ENCODE measurements at regions not wholly inside any gene's neighbourhood (a gene's known extent, or its start where the extent isn't known, plus 50 kb on each side); places are given as distances from the start of the nearest gene placed in this dataset.

DNA sequence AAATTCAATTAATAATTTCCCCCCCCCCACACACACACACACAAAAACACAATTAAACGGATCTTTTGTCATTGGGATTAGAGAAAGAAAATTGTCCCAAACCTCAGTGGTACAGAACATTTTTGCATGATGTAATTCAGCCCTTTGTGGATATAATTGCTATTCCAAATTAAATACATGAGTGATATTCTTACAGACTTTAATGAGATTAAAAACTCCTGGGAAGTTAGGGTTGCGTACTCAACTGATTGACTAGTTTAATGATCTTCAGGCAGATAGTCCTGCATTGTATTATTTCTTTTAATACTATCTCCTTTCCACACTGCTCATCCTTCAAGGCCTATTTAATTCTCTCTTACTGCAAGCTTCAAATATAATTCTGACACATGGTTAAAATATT, 711.8 kb upstream of the LRFN5 start:
- no peak overlapping the region for H3K4me3 ChIP-seq (ENCODE audit: low read depth in 1 of 3, low read length in 3 of 3)
- DNase-seq (no peak), FAIRE-seq (no peak)
- no peaks in the 10 kb centered on the region for H3K36me3 ChIP-seq (ENCODE audit: control insufficient read depth in 3 of 3, insufficient read depth in 2 of 3, low read depth in 1 of 3, low read length in 3 of 3)
- H3K27ac ChIP-seq (ENCODE audit: low read depth in 1 of 3, low read length in 2 of 3), result no peak overlapping the region
- H3K9me3 ChIP-seq (ENCODE audit: control insufficient read depth in 2 of 2, insufficient read depth in 1 of 2, low read depth in 1 of 2, low read length in 1 of 2), result no peaks in the 10 kb centered on the region
- H3K27me3 ChIP-seq (ENCODE audit: control insufficient read depth in 3 of 3, insufficient read depth in 3 of 3, low read length in 3 of 3), result no peaks in the 10 kb centered on the region
- H3K4me1 ChIP-seq (ENCODE audit: control insufficient read depth in 3 of 3, insufficient read depth in 2 of 3, low read depth in 1 of 3, low read length in 2 of 3), result no peaks in the 10 kb centered on the region
- WGBS, 3 donors, result 84 to 92% (median 85%) methylated on average over 2 of the region's 2 CpGs

- H3K27me3 ChIP-seq (ENCODE audit: control insufficient read depth in 3 of 3, insufficient read depth in 3 of 3, low read length in 3 of 3), result no peaks in the 10 kb centered on the region
- no peak overlapping the region for H3K4me3 ChIP-seq (ENCODE audit: low read depth in 1 of 3, low read length in 3 of 3)
- no peaks in the 10 kb centered on the region for H3K4me1 ChIP-seq (ENCODE audit: control insufficient read depth in 3 of 3, insufficient read depth in 2 of 3, low read depth in 1 of 3, low read length in 2 of 3)
- no peaks in the 10 kb centered on the region for H3K36me3 ChIP-seq (ENCODE audit: control insufficient read depth in 3 of 3, insufficient read depth in 2 of 3, low read depth in 1 of 3, low read length in 3 of 3)
- no peak overlapping the region for H3K27ac ChIP-seq (ENCODE audit: low read depth in 1 of 3, low read length in 2 of 3)
- H3K9me3 ChIP-seq (ENCODE audit: control insufficient read depth in 2 of 2, insufficient read depth in 1 of 2, low read depth in 1 of 2, low read length in 1 of 2), result no peaks in the 10 kb centered on the region
- DNase-seq (no peak), FAIRE-seq (no peak)
These were observed 717.5 kb upstream of the LRFN5 start for GRCh38 chr14:40889126-40889525.

GRCh38 chr14:40887912-40888311, 718.8 kb upstream of the LRFN5 start:
- Histone ChIP-seq H3K4me3 (ENCODE audit: low read depth in 1 of 3, low read length in 3 of 3) (no peak overlapping the region), H3K27ac (ENCODE audit: low read depth in 1 of 3, low read length in 2 of 3) (no peak overlapping the region), H3K27me3 (ENCODE audit: control insufficient read depth in 3 of 3, insufficient read depth in 3 of 3, low read length in 3 of 3) (no peaks in the 10 kb centered on the region), H3K36me3 (ENCODE audit: control insufficient read depth in 3 of 3, insufficient read depth in 2 of 3, low read depth in 1 of 3, low read length in 3 of 3) (no peaks in the 10 kb centered on the region), H3K9me3 (ENCODE audit: control insufficient read depth in 2 of 2, insufficient read depth in 1 of 2, low read depth in 1 of 2, low read length in 1 of 2) (no peaks in the 10 kb centered on the region), H3K4me1 (ENCODE audit: control insufficient read depth in 3 of 3, insufficient read depth in 2 of 3, low read depth in 1 of 3, low read length in 2 of 3) (no peaks in the 10 kb centered on the region)
- FAIRE-seq (peak; percentile 86), DNase-seq (no peak)
- WGBS, 3 donors, result 84 to 86% (median 84%) methylated on average over 2 of the region's 2 CpGs

- Histone ChIP-seq H3K36me3 (ENCODE audit: control insufficient read depth in 3 of 3, insufficient read depth in 2 of 3, low read depth in 1 of 3, low read length in 3 of 3) (no peaks in the 10 kb centered on the region), H3K4me1 (ENCODE audit: control insufficient read depth in 3 of 3, insufficient read depth in 2 of 3, low read depth in 1 of 3, low read length in 2 of 3) (no peaks in the 10 kb centered on the region), H3K27ac (ENCODE audit: low read depth in 1 of 3, low read length in 2 of 3) (no peak overlapping the region), H3K4me3 (ENCODE audit: low read depth in 1 of 3, low read length in 3 of 3) (no peak overlapping the region), H3K27me3 (ENCODE audit: control insufficient read depth in 3 of 3, insufficient read depth in 3 of 3, low read length in 3 of 3) (no peaks in the 10 kb centered on the region), H3K9me3 (ENCODE audit: control insufficient read depth in 2 of 2, insufficient read depth in 1 of 2, low read depth in 1 of 2, low read length in 1 of 2) (peaks cover 0 to 4% of the 10 kb centered on the region in 2 donors)
- 47 to 63% (median 55%) methylated on average over 1 of the region's 1 CpG for WGBS, 3 donors
- FAIRE-seq (no peak), DNase-seq (no peak)
These were observed 736.4 kb upstream of the LRFN5 start for GRCh38 chr14:40870252-40870651.

GRCh38 chr14:40859055-40859454, 747.6 kb upstream of the LRFN5 start:
- no peak overlapping the region for H3K27ac ChIP-seq (ENCODE audit: low read depth in 1 of 3, low read length in 2 of 3)
- FAIRE-seq, result no peak
- H3K9me3 ChIP-seq (ENCODE audit: control insufficient read depth in 2 of 2, insufficient read depth in 1 of 2, low read depth in 1 of 2, low read length in 1 of 2), result peaks cover 3 to 13% of the 10 kb centered on the region in 2 donors
- WGBS, 3 donors, result 54 to 65% (median 60%) methylated on average over 1 of the region's 1 CpG
- no peaks in the 10 kb centered on the region for H3K36me3 ChIP-seq (ENCODE audit: control insufficient read depth in 3 of 3, insufficient read depth in 2 of 3, low read depth in 1 of 3, low read length in 3 of 3)
- H3K4me1 ChIP-seq (ENCODE audit: control insufficient read depth in 3 of 3, insufficient read depth in 2 of 3, low read depth in 1 of 3, low read length in 2 of 3), result no peaks in the 10 kb centered on the region
- no peak overlapping the region for H3K4me3 ChIP-seq (ENCODE audit: low read depth in 1 of 3, low read length in 3 of 3)
- no peaks in the 10 kb centered on the region for H3K27me3 ChIP-seq (ENCODE audit: control insufficient read depth in 3 of 3, insufficient read depth in 3 of 3, low read length in 3 of 3)
- DNase-seq, result no peak

GRCh38 chr14:40855343-40855742, 751.3 kb upstream of the LRFN5 start:
- 76 to 82% (median 76%) methylated on average over 6 of the region's 6 CpGs for WGBS, 3 donors

DNA sequence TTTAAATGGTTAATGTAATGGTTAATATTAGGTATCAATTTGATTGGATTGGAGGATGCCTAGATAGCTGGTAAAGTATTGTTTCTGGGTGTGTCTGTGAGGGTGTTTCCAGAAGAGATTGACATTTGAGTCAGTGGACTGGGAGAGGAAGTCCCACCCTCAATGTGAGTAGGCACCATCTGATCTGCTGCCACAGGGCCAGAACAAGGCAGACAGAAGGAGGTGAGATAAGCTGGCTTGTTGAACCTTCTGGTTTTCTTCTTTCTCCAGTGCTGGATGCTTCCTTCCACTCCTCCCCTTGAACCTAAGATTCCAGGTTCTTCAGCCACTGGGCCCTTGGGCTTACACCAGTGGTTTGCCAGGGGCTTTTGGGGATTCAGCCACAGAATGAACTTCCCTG, 756.5 kb upstream of the LRFN5 start:
- no peak for FAIRE-seq

More at GRCh38 chr14:40855343-40855742, 751.3 kb upstream of the LRFN5 start:
- Histone ChIP-seq H3K27ac (ENCODE audit: low read depth in 1 of 3, low read length in 2 of 3) (no peak overlapping the region), H3K4me1 (ENCODE audit: control insufficient read depth in 3 of 3, insufficient read depth in 2 of 3, low read depth in 1 of 3, low read length in 2 of 3) (no peaks in the 10 kb centered on the region), H3K4me3 (ENCODE audit: low read depth in 1 of 3, low read length in 3 of 3) (no peak overlapping the region), H3K27me3 (ENCODE audit: control insufficient read depth in 3 of 3, insufficient read depth in 3 of 3, low read length in 3 of 3) (no peaks in the 10 kb centered on the region), H3K9me3 (ENCODE audit: control insufficient read depth in 2 of 2, insufficient read depth in 1 of 2, low read depth in 1 of 2, low read length in 1 of 2) (peaks cover 3 to 13% of the 10 kb centered on the region in 2 donors), H3K36me3 (ENCODE audit: control insufficient read depth in 3 of 3, insufficient read depth in 2 of 3, low read depth in 1 of 3, low read length in 3 of 3) (no peaks in the 10 kb centered on the region)
- FAIRE-seq (no peak), DNase-seq (no peak)

GRCh38 chr14:40847480-40847879, 759.2 kb upstream of the LRFN5 start:
- DNase-seq, result no peak
- FAIRE-seq, result no peak
- Histone ChIP-seq H3K36me3 (ENCODE audit: control insufficient read depth in 3 of 3, insufficient read depth in 2 of 3, low read depth in 1 of 3, low read length in 3 of 3) (no peaks in the 10 kb centered on the region), H3K4me1 (ENCODE audit: control insufficient read depth in 3 of 3, insufficient read depth in 2 of 3, low read depth in 1 of 3, low read length in 2 of 3) (no peaks in the 10 kb centered on the region), H3K27me3 (ENCODE audit: control insufficient read depth in 3 of 3, insufficient read depth in 3 of 3, low read length in 3 of 3) (no peaks in the 10 kb centered on the region), H3K27ac (ENCODE audit: low read depth in 1 of 3, low read length in 2 of 3) (no peak overlapping the region), H3K4me3 (ENCODE audit: low read depth in 1 of 3, low read length in 3 of 3) (no peak overlapping the region), H3K9me3 (ENCODE audit: control insufficient read depth in 2 of 2, insufficient read depth in 1 of 2, low read depth in 1 of 2, low read length in 1 of 2) (no peaks in the 10 kb centered on the region)

More for the DNA sequence above, 756.5 kb upstream of the LRFN5 start:
- H3K27me3 ChIP-seq (ENCODE audit: control insufficient read depth in 3 of 3, insufficient read depth in 3 of 3, low read length in 3 of 3), result no peaks in the 10 kb centered on the region
- no peaks in the 10 kb centered on the region for H3K36me3 ChIP-seq (ENCODE audit: control insufficient read depth in 3 of 3, insufficient read depth in 2 of 3, low read depth in 1 of 3, low read length in 3 of 3)
- DNase-seq, result no peak
- no peaks in the 10 kb centered on the region for H3K4me1 ChIP-seq (ENCODE audit: control insufficient read depth in 3 of 3, insufficient read depth in 2 of 3, low read depth in 1 of 3, low read length in 2 of 3)
- H3K9me3 ChIP-seq (ENCODE audit: control insufficient read depth in 2 of 2, insufficient read depth in 1 of 2, low read depth in 1 of 2, low read length in 1 of 2), result peaks cover 3% of the 10 kb centered on the region in 2 donors
- H3K4me3 ChIP-seq (ENCODE audit: low read depth in 1 of 3, low read length in 3 of 3), result no peak overlapping the region
- no peak overlapping the region for H3K27ac ChIP-seq (ENCODE audit: low read depth in 1 of 3, low read length in 2 of 3)

DNA sequence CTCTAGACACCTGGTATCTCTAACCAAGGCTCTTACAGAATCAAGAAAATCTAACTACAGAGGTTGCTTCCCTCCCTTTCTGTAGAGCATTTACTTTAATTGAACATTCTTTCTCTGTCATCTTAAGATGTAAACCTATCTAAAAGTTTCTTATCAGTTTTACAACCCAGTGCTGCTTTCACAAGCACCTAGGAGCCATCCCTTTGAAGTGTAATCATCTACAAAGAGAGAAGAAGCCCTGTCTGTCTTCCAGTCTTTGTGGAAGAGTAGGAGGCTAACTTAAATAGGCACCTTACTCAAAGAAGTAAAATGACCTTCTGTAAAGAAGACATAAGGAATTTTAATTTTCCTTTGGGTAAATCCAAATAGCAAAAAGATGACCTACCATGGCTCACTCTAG, 763.9 kb upstream of the LRFN5 start:
- Histone ChIP-seq H3K27me3 (ENCODE audit: control insufficient read depth in 3 of 3, insufficient read depth in 3 of 3, low read length in 3 of 3) (no peaks in the 10 kb centered on the region), H3K4me3 (ENCODE audit: low read depth in 1 of 3, low read length in 3 of 3) (no peak overlapping the region), H3K4me1 (ENCODE audit: control insufficient read depth in 3 of 3, insufficient read depth in 2 of 3, low read depth in 1 of 3, low read length in 2 of 3) (no peaks in the 10 kb centered on the region), H3K9me3 (ENCODE audit: control insufficient read depth in 2 of 2, insufficient read depth in 1 of 2, low read depth in 1 of 2, low read length in 1 of 2) (no peaks in the 10 kb centered on the region), H3K36me3 (ENCODE audit: control insufficient read depth in 3 of 3, insufficient read depth in 2 of 3, low read depth in 1 of 3, low read length in 3 of 3) (no peaks in the 10 kb centered on the region), H3K27ac (ENCODE audit: low read depth in 1 of 3, low read length in 2 of 3) (no peak overlapping the region)
- DNase-seq (no peak), FAIRE-seq (no peak)
